HCT116 (cell line): ENCODE measurements at regions not wholly inside any gene's neighbourhood (a gene's known extent, or its start where the extent isn't known, plus 50 kb on each side); places are given as distances from the start of the nearest gene placed in this dataset.

Experiments used
- CTCF ChIP-seq, 3 experiments: fragments of 200-600 bp in 1 of 3; sonication (generic) in 1 of 3; IDR thresholded peaks in 2 of 3; conservative IDR thresholded peaks in 1 of 3; 2 replicates each; pipeline ENCODE4 v1.5.1; 2012 to 2017; ENCODE audit warnings: low read depth in 2 of 3, low read length in 2 of 3, antibody characterized with exemption in 1 of 3, borderline replicate concordance in 1 of 3, control low read depth in 1 of 3, mild to moderate bottlenecking in 1 of 3, mixed read lengths in 1 of 3, mixed run types in 1 of 3, moderate library complexity in 1 of 3; ENCODE audit not compliant: insufficient read depth in 1 of 3
- EZH2 ChIP-seq: fragments of 200-600 bp; sonication (generic); IDR thresholded peaks from 2 replicates; pipeline ENCODE4 v1.6.1; 2017; ENCODE audit warnings: antibody characterized with exemption, mixed run types
- EZH2phosphoT487 ChIP-seq: fragments of 200-600 bp; IDR thresholded peaks from 2 replicates; pipeline ENCODE4 v1.6.1; 2018; ENCODE audit warnings: antibody characterized with exemption, borderline replicate concordance
- POLR2A ChIP-seq: IDR thresholded peaks from 2 replicates; pipeline ENCODE4 v1.7.0; 2011; ENCODE audit warnings: borderline replicate concordance; ENCODE audit not compliant: insufficient read depth, insufficient read length; ENCODE audit errors: extremely low read depth
- POLR2AphosphoS5 ChIP-seq: IDR thresholded peaks from 2 replicates; pipeline ENCODE4 v1.6.1; 2011; ENCODE audit warnings: mild to moderate bottlenecking, low read depth, low read length, moderate library complexity
- RAD21 ChIP-seq: IDR thresholded peaks from 2 replicates; pipeline ENCODE4 v1.6.1; 2012; ENCODE audit warnings: low read depth, mild to moderate bottlenecking
- REST ChIP-seq: IDR thresholded peaks from 2 replicates; pipeline ENCODE4 v1.6.1; 2012; ENCODE audit warnings: low read depth
- ZBTB33 ChIP-seq: IDR thresholded peaks from 2 replicates; pipeline ENCODE4 v1.6.1; 2011; ENCODE audit warnings: mild to moderate bottlenecking, low read length, moderate library complexity; ENCODE audit not compliant: insufficient replicate concordance; ENCODE audit errors: extremely low read depth

- TF ChIP-seq POLR2A (no peak), EZH2phosphoT487 (no peak), POLR2AphosphoS5 (no peak), CTCF (IDR thresholded peaks at IDR 0.05 in 2 of 3, conservative IDR thresholded peaks at IDR 0.05 in 1 of 3; ENCODE audit: borderline replicate concordance in 1 of 3, insufficient read depth in 1 of 3, low read depth in 2 of 3, low read length in 2 of 3) (no peak), RAD21 (no peak), EZH2 (no peak), REST (no peak), ZBTB33 (no peak)
These were observed 1171.6 kb downstream of the SORCS1 start for GRCh38 chr10:105992928-105993327.
